NOMO-1 treated with dmso at 0.1 percent for 144 hours (cell line): ENCODE measurements at regions not wholly inside any gene's neighbourhood (a gene's known extent, or its start where the extent isn't known, plus 50 kb on each side); places are given as distances from the start of the nearest gene placed in this dataset.
"Not testable (repeated sequence)": the region's sequence is repeated elsewhere in the genome, so short reads cannot be mapped to it uniquely, and the experiment has no call there.

Experiments
- DNase-seq: peaks from one replicate; lab custom pipeline; 2025; ENCODE audit not compliant: unreplicated experiment; lab: John Stamatoyannopoulos, UW

GRCh38 chr7:113030489-113030888 is 56.1 kb downstream of the GPR85 start:
- DNase-seq, result no peak

- DNase-seq, result no peak
These were observed 59.7 kb downstream of the GPR85 start for GRCh38 chr7:113026941-113027340.

- not testable (repeated sequence) for DNase-seq
These were observed 69.3 kb downstream of the GPR85 start for GRCh38 chr7:113017144-113017857.

- DNase-seq, result no peak
These were observed 71.5 kb downstream of the GPR85 start for GRCh38 chr7:113015034-113015645.

- no peak for DNase-seq
These were observed 72.7 kb downstream of the GPR85 start for GRCh38 chr7:113013761-113014449.

GRCh38 chr7:113012862-113013261 is 73.8 kb downstream of the GPR85 start:
- DNase-seq, result not testable (repeated sequence)

GRCh38 chr7:113010377-113010776 is 76.2 kb downstream of the GPR85 start:
- no peak for DNase-seq

GRCh38 chr7:113008755-113009154 is 77.9 kb downstream of the GPR85 start:
- DNase-seq, result no peak

GRCh38 chr7:113004726-113005454 is 81.7 kb downstream of the GPR85 start:
- no peak for DNase-seq

GRCh38 chr7:113000316-113001020 is 86.2 kb downstream of the GPR85 start:
- no peak for DNase-seq

GRCh38 chr7:112997831-112998230 is 88.8 kb downstream of the GPR85 start:
- DNase-seq, result no peak

- DNase-seq, result no peak
These were observed 90.2 kb downstream of the GPR85 start for GRCh38 chr7:112996331-112996871.

GRCh38 chr7:112995059-112995824 is 91.4 kb downstream of the GPR85 start:
- DNase-seq, result no peak

- DNase-seq, result no peak
These were observed 92.0 kb downstream of the GPR85 start for GRCh38 chr7:112994656-112995055.

- no peak for DNase-seq
These were observed 96.0 kb downstream of the GPR85 start for GRCh38 chr7:112990624-112991023.

- DNase-seq, result no peak
These were observed 97.1 kb downstream of the GPR85 start for GRCh38 chr7:112989531-112989930.

- no peak for DNase-seq
These were observed 99.5 kb downstream of the GPR85 start for GRCh38 chr7:112987171-112987570.

- no peak for DNase-seq
These were observed 100.2 kb downstream of the GPR85 start for GRCh38 chr7:112986256-112987031.

- DNase-seq, result no peak
These were observed 101.1 kb downstream of the GPR85 start for GRCh38 chr7:112985377-112985987.
